ENCODE measurements at regions not wholly inside any gene's neighbourhood (a gene's known extent, or its start where the extent isn't known, plus 50 kb on each side); places are given as distances from the start of the nearest gene placed in this dataset.

DNA sequence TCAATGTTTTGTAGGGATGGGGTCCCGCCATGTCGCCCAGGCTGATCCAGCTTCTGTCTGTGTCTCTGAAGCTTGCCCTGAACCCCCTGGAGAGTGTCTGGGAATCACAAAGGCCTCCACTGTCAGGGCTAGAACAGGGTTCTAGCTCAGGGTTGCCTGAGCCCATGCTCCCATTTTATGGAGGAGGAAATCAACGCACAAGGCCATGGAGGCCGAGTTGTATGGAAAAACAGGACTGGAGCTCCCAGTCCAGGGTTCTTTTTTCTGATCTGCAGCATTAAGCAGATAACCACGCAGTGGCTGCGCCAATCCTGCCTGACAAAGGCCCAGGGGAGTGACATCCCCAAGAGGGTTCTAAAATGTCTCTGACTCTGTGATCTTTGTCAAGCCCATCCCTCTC lies 67.6 kb upstream of the NBPF3 start:
- no peak for TF ChIP-seq CTCF (conservative IDR thresholded peaks at IDR 0.05; ENCODE audit: low read length)
- no peak for TF ChIP-seq EZH2phosphoT487 (IDR thresholded peaks at IDR 0.05; ENCODE audit: borderline replicate concordance)

Data from Loucy (cell line).